Small intestine (tissue), 7 donors: ENCODE measurements at regions not wholly inside any gene's neighbourhood (a gene's known extent, or its start where the extent isn't known, plus 50 kb on each side); places are given as distances from the start of the nearest gene placed in this dataset.

Experiments
- DNase-seq, 2 donors: peaks; one replicate each; pipeline versions ENCODE4 v3.0.0 to v3.0.0-alpha.2; 2013
- FAIRE-seq: peaks from 2 replicates; lab custom pipeline; 2012; peaks lifted over from hg19 to GRCh38; lab: Jason Lieb, UNC
- H3K27ac ChIP-seq, 3 donors: one replicate each; pipeline ENCODE4 v1.5.1; 2013; ENCODE audit warnings: low read length in 2 of 3, mild to moderate bottlenecking in 2 of 3, control low read depth in 1 of 3, inconsistent platforms in 1 of 3, low read depth in 1 of 3, moderate library complexity in 1 of 3
- H3K27me3 ChIP-seq, 3 donors: one replicate each; pipeline ENCODE4 v1.6.1; 2013; ENCODE audit warnings: low read length in 3 of 3, inconsistent platforms in 1 of 3; ENCODE audit not compliant: control insufficient read depth in 3 of 3, insufficient read depth in 3 of 3
- H3K36me3 ChIP-seq, 3 donors: one replicate each; pipeline ENCODE4 v1.6.1; 2013; ENCODE audit warnings: low read length in 3 of 3, inconsistent platforms in 1 of 3, low read depth in 1 of 3, mild to moderate bottlenecking in 1 of 3, moderate library complexity in 1 of 3; ENCODE audit not compliant: control insufficient read depth in 3 of 3, insufficient read depth in 2 of 3
- H3K4me1 ChIP-seq, 3 donors: one replicate each; pipeline ENCODE4 v1.6.1; 2013; ENCODE audit warnings: low read length in 2 of 3, inconsistent platforms in 1 of 3, low read depth in 1 of 3, mild to moderate bottlenecking in 1 of 3, moderate library complexity in 1 of 3; ENCODE audit not compliant: control insufficient read depth in 3 of 3, insufficient read depth in 2 of 3
- H3K4me3 ChIP-seq, 3 donors: one replicate each; pipeline ENCODE4 v1.5.1; 2013; ENCODE audit warnings: low read length in 3 of 3, control low read depth in 1 of 3, inconsistent platforms in 1 of 3, low read depth in 1 of 3, mild to moderate bottlenecking in 1 of 3, moderate library complexity in 1 of 3
- H3K9me3 ChIP-seq, 2 donors: one replicate each; pipeline ENCODE4 v1.6.1; 2013; ENCODE audit warnings: low read depth in 1 of 2, low read length in 1 of 2; ENCODE audit not compliant: control insufficient read depth in 2 of 2, insufficient read depth in 1 of 2
- WGBS, 3 donors: extraction: QIAGEN DNeasy Blood & Tissue Kit; methylation state at CpG; one replicate each; pipeline ENCODE4 v1.1.7; 2013; 5-methylcytosine and 5-hydroxymethylcytosine counted together
- donor health status: healthy with polysubstance abuse.
- donor health status: control.
- donor health status: control.
- donor health status: Bipolar disorder and iron deficiency.
- donor health status: healthy.

DNA sequence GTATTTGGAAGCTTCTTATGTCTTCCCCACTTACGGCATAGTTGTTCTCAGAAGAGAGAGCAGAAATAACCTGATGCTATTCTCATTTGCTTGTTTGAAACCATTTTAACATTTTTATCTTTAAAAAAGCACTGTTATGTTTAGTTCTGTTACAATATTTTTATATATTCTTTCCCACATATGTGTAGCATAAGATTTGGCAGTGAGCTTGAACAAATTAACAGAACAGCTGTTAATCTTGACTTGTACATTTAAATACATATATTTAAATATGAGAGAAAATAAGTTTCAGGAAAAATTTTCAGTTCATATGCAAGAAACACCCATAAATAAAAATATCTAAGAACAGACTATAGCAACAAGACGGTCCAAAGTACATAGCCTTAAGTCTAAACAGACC is 431.7 kb upstream of the IRAK1BP1 start:
- Histone ChIP-seq H3K4me3 (no peak overlapping the region), H3K4me1 (no peaks in the 10 kb centered on the region), H3K27ac (no peak overlapping the region), H3K27me3 (no peaks in the 10 kb centered on the region), H3K9me3 (no peaks in the 10 kb centered on the region), H3K36me3 (no peaks in the 10 kb centered on the region)
- FAIRE-seq (no peak), DNase-seq (no peak)
- WGBS, 3 donors = 82 to 94% (median 90%) methylated on average over 2 of the region's 2 CpGs

DNA sequence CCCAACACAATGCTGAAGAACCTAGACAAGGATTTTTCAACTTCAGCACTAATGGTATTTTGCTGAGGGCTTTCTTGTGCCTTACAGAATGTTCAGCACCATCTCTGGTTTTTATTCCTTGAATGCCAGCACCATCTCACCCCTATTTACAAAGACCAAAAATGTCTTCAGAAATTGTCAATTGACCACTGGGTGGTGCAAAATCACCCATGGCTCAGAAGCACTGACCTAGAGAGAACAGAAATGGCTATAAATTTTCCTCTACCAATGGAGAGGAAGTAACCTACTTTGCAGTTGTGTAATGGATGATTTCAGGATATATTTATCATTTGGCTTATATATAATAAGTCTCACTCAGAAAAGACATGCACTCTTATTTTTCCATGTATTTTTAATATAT is 431.0 kb upstream of the IRAK1BP1 start:
- Histone ChIP-seq H3K27me3 (no peaks in the 10 kb centered on the region), H3K9me3 (no peaks in the 10 kb centered on the region), H3K4me3 (no peak overlapping the region), H3K27ac (no peak overlapping the region), H3K36me3 (no peaks in the 10 kb centered on the region), H3K4me1 (no peaks in the 10 kb centered on the region)
- DNase-seq (peak; percentile 3 to 6), FAIRE-seq (no peak)

DNA sequence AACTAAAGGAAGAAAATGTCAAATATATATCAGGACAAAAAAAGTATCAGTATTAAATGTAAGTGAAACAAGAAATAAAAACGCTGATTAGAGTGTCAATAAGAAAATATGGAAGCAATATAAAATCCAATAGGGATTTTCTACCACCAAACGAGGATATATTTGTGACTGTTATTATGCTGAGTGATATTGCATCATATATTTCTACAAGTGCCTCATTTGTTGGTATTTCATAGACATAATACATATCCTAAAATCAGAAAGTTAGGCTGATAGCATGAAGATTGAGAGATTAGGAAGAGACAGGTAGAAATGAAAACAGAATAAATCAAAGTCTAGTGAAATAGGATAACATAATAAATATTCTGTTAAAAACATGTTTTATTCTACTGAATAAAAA is 429.2 kb upstream of the IRAK1BP1 start:
- DNase-seq (no peak), FAIRE-seq (peak; percentile 5)
- H3K27me3 ChIP-seq = no peaks in the 10 kb centered on the region
- H3K9me3 ChIP-seq = no peaks in the 10 kb centered on the region
- no peak overlapping the region for H3K4me3 ChIP-seq
- H3K27ac ChIP-seq = no peak overlapping the region
- 61 to 69% (median 65%) methylated on average over 2 of the region's 2 CpGs for WGBS, 3 donors
- H3K4me1 ChIP-seq = no peaks in the 10 kb centered on the region
- H3K36me3 ChIP-seq = no peaks in the 10 kb centered on the region

DNA sequence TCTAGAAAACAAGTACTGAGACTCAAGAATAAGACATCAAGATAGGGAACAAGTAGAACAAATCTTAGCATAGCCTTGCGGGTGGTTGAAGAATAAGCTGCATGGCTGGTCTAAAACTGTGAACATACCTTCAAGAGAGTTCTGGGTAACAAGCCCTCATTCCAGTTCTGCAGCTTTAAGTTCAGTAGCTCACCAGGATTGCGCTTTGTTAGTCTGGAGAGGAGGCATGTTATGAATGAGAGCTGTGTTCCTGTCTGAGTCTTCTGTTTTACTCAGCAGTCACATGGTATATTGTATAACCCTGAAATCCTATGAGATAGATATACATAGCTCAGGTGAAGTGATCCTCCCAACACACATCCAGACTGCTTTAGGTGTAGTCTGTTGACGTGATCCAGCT is 406.6 kb upstream of the IRAK1BP1 start:
- WGBS, 3 donors = 74 to 81% (median 80%) methylated on average over 3 of the region's 3 CpGs
- H3K27me3 ChIP-seq = no peaks in the 10 kb centered on the region
- H3K4me1 ChIP-seq = no peaks in the 10 kb centered on the region
- H3K27ac ChIP-seq = no peak overlapping the region
- H3K4me3 ChIP-seq = no peak overlapping the region
- DNase-seq = no peak
- H3K36me3 ChIP-seq = no peaks in the 10 kb centered on the region
- no peak for FAIRE-seq
- no peaks in the 10 kb centered on the region for H3K9me3 ChIP-seq

DNA sequence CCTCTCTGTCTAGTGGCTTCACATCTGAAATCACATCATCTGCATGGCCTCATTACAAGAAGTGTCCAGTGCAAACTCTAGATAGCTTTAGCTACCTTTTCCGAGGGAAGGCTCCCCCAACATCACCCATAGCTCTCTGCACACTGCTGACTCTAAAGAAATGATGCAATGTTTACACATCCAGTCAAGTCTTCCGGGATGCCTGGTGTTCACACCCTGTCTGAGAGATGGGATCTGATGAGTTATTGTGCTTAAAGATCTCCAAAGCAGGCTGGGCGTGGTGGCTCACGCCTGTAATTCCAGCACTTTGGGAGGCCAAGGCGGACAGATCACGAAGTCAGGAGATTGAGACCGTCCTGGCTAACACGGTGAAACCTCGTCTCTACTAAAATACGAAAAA is 404.6 kb upstream of the IRAK1BP1 start:
- Histone ChIP-seq H3K9me3 (peaks cover 0 to 10% of the 10 kb centered on the region in 2 donors), H3K4me3 (no peak overlapping the region), H3K4me1 (no peaks in the 10 kb centered on the region), H3K36me3 (no peaks in the 10 kb centered on the region), H3K27me3 (no peaks in the 10 kb centered on the region), H3K27ac (no peak overlapping the region)
- WGBS, 3 donors = 76 to 86% (median 78%) methylated on average over 10 of the region's 10 CpGs
- DNase-seq (no peak), FAIRE-seq (no peak)

DNA sequence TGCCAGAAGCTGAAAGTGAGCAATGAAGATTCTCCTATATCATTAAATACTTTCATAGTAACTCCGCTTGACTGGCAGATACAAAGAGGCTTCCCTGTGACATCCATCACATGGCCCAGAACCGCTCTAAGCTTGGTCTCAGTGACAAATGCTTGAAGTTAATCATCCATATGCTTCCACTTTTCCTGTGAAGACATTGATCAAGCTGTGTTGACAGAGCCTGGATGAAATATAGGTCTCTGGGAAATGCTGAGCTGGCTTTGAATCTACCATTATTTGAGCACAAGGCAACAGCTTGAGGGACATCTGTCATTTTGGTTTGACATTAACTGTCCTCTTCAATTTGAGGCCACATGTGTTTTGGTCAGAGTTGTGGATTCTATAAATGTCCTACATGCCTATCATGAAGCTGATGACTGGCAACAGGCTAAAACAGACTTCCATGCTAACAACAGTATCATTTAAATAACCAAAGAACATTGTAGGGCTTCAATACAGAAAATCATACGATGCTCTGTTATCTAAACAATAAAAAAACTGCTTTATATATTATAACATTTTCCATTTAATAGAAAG is 402.2 kb upstream of the IRAK1BP1 start:
- H3K4me3 ChIP-seq = no peak overlapping the region
- no peaks in the 10 kb centered on the region for H3K27me3 ChIP-seq
- FAIRE-seq = no peak
- peaks cover 0 to 10% of the 10 kb centered on the region in 2 donors for H3K9me3 ChIP-seq
- WGBS, 3 donors = 69 to 80% (median 73%) methylated on average over 3 of the region's 3 CpGs
- no peaks in the 10 kb centered on the region for H3K36me3 ChIP-seq
- no peak for DNase-seq
- H3K27ac ChIP-seq = no peak overlapping the region
- no peaks in the 10 kb centered on the region for H3K4me1 ChIP-seq

GRCh38 chr6:78476561-78476960 is 390.8 kb upstream of the IRAK1BP1 start:
- Histone ChIP-seq H3K36me3 (no peaks in the 10 kb centered on the region), H3K27me3 (no peaks in the 10 kb centered on the region), H3K9me3 (no peaks in the 10 kb centered on the region), H3K4me3 (no peak overlapping the region), H3K27ac (no peak overlapping the region), H3K4me1 (no peaks in the 10 kb centered on the region)
- FAIRE-seq (no peak), DNase-seq (no peak)

- no peak overlapping the region for H3K4me3 ChIP-seq
- H3K9me3 ChIP-seq = no peaks in the 10 kb centered on the region
- FAIRE-seq (no peak), DNase-seq (no peak)
- H3K4me1 ChIP-seq = no peaks in the 10 kb centered on the region
- H3K27me3 ChIP-seq = no peaks in the 10 kb centered on the region
- H3K36me3 ChIP-seq = no peaks in the 10 kb centered on the region
- WGBS, 3 donors = 73 to 77% (median 76%) methylated on average over 4 of the region's 4 CpGs
- no peak overlapping the region for H3K27ac ChIP-seq
Observed at GRCh38 chr6:78482801-78483552, 384.4 kb upstream of the IRAK1BP1 start.
